KMS-11 (cell line): ENCODE measurements at regions not wholly inside any gene's neighbourhood (a gene's known extent, or its start where the extent isn't known, plus 50 kb on each side); places are given as distances from the start of the nearest gene placed in this dataset.
"Not testable (repeated sequence)": the region's sequence is repeated elsewhere in the genome, so short reads cannot be mapped to it uniquely, and the experiment has no call there.

Experiments
- H2AFZ ChIP-seq: fragments of 200-600 bp; sonication (generic); 2 replicates; pipeline ENCODE4 v1.6.1; 2016; ENCODE audit warnings: antibody characterized with exemption, mixed run types, low read depth
- H3K27ac ChIP-seq: fragments of 200-600 bp; sonication (generic); 2 replicates; pipeline ENCODE4 v1.6.1; 2016; ENCODE audit warnings: mild to moderate bottlenecking, mixed run types
- H3K27me3 ChIP-seq: fragments of 200-600 bp; sonication (generic); 2 replicates; pipeline ENCODE4 v1.6.1; 2017; ENCODE audit warnings: mild to moderate bottlenecking, low read depth, mixed run types, moderate library complexity; ENCODE audit not compliant: insufficient read depth
- H3K36me3 ChIP-seq: fragments of 200-600 bp; sonication (generic); 2 replicates; pipeline ENCODE4 v1.6.1; 2017; ENCODE audit warnings: mild to moderate bottlenecking, mixed run types; ENCODE audit not compliant: insufficient read depth
- H3K4me1 ChIP-seq: fragments of 200-600 bp; sonication (generic); 2 replicates; pipeline ENCODE4 v1.6.1; 2016; ENCODE audit warnings: mild to moderate bottlenecking, low read depth, mixed run types; ENCODE audit not compliant: poor library complexity, severe bottlenecking
- H3K4me2 ChIP-seq: fragments of 200-600 bp; sonication (generic); 2 replicates; pipeline ENCODE4 v1.7.0; 2016; ENCODE audit warnings: mild to moderate bottlenecking, mixed run types
- H3K4me3 ChIP-seq: fragments of 200-600 bp; sonication (generic); IDR thresholded peaks from 2 replicates; pipeline ENCODE4 v1.6.1; 2017; ENCODE audit warnings: low read depth, low read length, mixed read lengths; ENCODE audit not compliant: insufficient read depth
- H3K79me2 ChIP-seq: fragments of 200-600 bp; sonication (generic); 2 replicates; pipeline ENCODE4 v1.6.1; 2016; ENCODE audit warnings: low read depth, mixed run types; ENCODE audit not compliant: insufficient read depth
- H3K9ac ChIP-seq: fragments of 200-600 bp; sonication (generic); 2 replicates; pipeline ENCODE4 v1.6.1; 2016; ENCODE audit warnings: mild to moderate bottlenecking, mixed run types
- H4K20me1 ChIP-seq: fragments of 200-600 bp; sonication (generic); 2 replicates; pipeline ENCODE4 v1.6.1; 2016; ENCODE audit warnings: mild to moderate bottlenecking, mixed run types; ENCODE audit not compliant: insufficient read depth
- TF ChIP-seq, protein P1 (sequence below): fragments of 200-600 bp; sonication (generic); conservative IDR thresholded peaks from 2 replicates; pipeline ENCODE4 v1.6.1; 2017; ENCODE audit warnings: low read depth, mild to moderate bottlenecking, antibody characterized with exemption, low read length, moderate library complexity, mixed read lengths

DNA sequence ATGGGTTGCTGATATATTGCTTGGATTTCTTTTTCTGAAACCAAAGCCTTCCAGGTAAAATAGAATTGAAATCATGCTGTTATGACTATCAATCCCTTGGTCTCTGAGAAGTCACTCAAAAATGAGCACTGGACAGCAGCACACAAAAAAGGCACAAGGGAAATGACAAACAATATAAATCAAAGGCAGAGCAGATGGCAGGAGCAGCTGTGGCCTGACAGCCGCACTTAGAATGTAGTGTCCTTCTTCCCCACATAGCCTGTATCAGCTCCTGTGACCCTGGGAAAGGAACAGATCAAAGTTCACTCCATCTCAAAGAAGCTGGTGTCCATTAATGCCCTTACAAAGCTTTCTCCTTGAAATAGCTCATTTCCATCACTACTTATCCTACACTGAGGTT is 326.7 kb downstream of the SUCLG1 start:
- Histone ChIP-seq H2AFZ (no peak overlapping the region), H4K20me1 (no peaks in the 10 kb centered on the region), H3K4me2 (no peak overlapping the region)

GRCh38 chr2:84131278-84131830 is 327.7 kb downstream of the SUCLG1 start:
- no peak overlapping the region for H3K9ac ChIP-seq
- TF ChIP-seq, protein P1, sequence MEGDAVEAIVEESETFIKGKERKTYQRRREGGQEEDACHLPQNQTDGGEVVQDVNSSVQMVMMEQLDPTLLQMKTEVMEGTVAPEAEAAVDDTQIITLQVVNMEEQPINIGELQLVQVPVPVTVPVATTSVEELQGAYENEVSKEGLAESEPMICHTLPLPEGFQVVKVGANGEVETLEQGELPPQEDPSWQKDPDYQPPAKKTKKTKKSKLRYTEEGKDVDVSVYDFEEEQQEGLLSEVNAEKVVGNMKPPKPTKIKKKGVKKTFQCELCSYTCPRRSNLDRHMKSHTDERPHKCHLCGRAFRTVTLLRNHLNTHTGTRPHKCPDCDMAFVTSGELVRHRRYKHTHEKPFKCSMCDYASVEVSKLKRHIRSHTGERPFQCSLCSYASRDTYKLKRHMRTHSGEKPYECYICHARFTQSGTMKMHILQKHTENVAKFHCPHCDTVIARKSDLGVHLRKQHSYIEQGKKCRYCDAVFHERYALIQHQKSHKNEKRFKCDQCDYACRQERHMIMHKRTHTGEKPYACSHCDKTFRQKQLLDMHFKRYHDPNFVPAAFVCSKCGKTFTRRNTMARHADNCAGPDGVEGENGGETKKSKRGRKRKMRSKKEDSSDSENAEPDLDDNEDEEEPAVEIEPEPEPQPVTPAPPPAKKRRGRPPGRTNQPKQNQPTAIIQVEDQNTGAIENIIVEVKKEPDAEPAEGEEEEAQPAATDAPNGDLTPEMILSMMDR, result no peak

More for the DNA sequence above, 326.7 kb downstream of the SUCLG1 start:
- no peaks in the 10 kb centered on the region for H3K79me2 ChIP-seq
- H3K27ac ChIP-seq, result no peak overlapping the region
- no peak overlapping the region for H3K4me3 ChIP-seq
- H3K4me1 ChIP-seq, result no peaks in the 10 kb centered on the region
- no peak overlapping the region for H3K9ac ChIP-seq
- no peaks in the 10 kb centered on the region for H3K27me3 ChIP-seq
- no peaks in the 10 kb centered on the region for H3K36me3 ChIP-seq
- TF ChIP-seq, protein P1, result no peak

GRCh38 chr2:84129018-84129417 is 330.1 kb downstream of the SUCLG1 start:
- TF ChIP-seq, protein P1, result no peak

More at GRCh38 chr2:84131278-84131830, 327.7 kb downstream of the SUCLG1 start:
- H3K4me1 ChIP-seq, result no peaks in the 10 kb centered on the region
- no peak overlapping the region for H3K27ac ChIP-seq
- H3K4me3 ChIP-seq, result no peak overlapping the region
- no peaks in the 10 kb centered on the region for H3K79me2 ChIP-seq
- H2AFZ ChIP-seq, result no peak overlapping the region
- H3K4me2 ChIP-seq, result no peak overlapping the region
- no peaks in the 10 kb centered on the region for H3K36me3 ChIP-seq
- H4K20me1 ChIP-seq, result no peaks in the 10 kb centered on the region
- no peaks in the 10 kb centered on the region for H3K27me3 ChIP-seq

DNA sequence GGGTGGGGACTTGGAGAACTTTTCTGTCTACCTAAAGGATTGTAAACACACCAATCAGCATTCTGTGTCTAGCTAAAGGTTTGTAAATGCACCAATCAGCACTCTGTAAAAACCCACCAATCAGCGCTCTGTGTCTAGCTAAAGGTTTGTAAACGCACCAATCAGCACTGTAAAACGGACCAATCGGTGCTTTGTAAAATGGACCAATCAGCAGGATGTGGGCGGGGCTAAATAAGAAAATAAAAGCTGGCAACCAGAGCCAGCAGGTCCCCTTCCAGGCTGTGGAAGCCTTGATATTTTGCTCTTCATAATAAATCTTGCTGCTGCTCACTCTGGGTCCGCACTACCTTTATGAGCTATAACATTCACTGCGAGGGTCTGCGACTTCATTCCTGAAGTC is 331.3 kb downstream of the SUCLG1 start:
- not testable (repeated sequence) for H2AFZ ChIP-seq, H3K27ac ChIP-seq, H4K20me1 ChIP-seq, H3K4me1 ChIP-seq, H3K79me2 ChIP-seq, H3K9ac ChIP-seq, H3K4me3 ChIP-seq, H3K27me3 ChIP-seq, H3K4me2 ChIP-seq, H3K36me3 ChIP-seq

More at GRCh38 chr2:84129018-84129417, 330.1 kb downstream of the SUCLG1 start:
- H4K20me1 ChIP-seq, result no peaks in the 10 kb centered on the region
- no peak overlapping the region for H3K9ac ChIP-seq
- no peaks in the 10 kb centered on the region for H3K4me1 ChIP-seq
- H3K27ac ChIP-seq, result no peak overlapping the region
- no peaks in the 10 kb centered on the region for H3K79me2 ChIP-seq
- no peaks in the 10 kb centered on the region for H3K36me3 ChIP-seq
- no peak overlapping the region for H2AFZ ChIP-seq
- H3K4me3 ChIP-seq, result no peak overlapping the region
- H3K4me2 ChIP-seq, result no peak overlapping the region
- no peaks in the 10 kb centered on the region for H3K27me3 ChIP-seq

- no peaks in the 10 kb centered on the region for H3K79me2 ChIP-seq
- no peaks in the 10 kb centered on the region for H3K36me3 ChIP-seq
- no peak overlapping the region for H3K9ac ChIP-seq
- no peak overlapping the region for H3K4me2 ChIP-seq
- no peak overlapping the region for H3K4me3 ChIP-seq
- 0 out of 2 replicates have a peak overlapping the region, but pooled peaks have one; percentile 4 for H2AFZ ChIP-seq
- no peak overlapping the region for H3K27ac ChIP-seq
- no peaks in the 10 kb centered on the region for H3K4me1 ChIP-seq
- H4K20me1 ChIP-seq, result no peaks in the 10 kb centered on the region
- TF ChIP-seq, protein P1, result no peak
- no peaks in the 10 kb centered on the region for H3K27me3 ChIP-seq
Measured at GRCh38 chr2:84126530-84126929, 332.6 kb downstream of the SUCLG1 start.
